ENCODE measurements at regions not wholly inside any gene's neighbourhood (a gene's known extent, or its start where the extent isn't known, plus 50 kb on each side); places are given as distances from the start of the nearest gene placed in this dataset.

- TF ChIP-seq POLR2A (IDR thresholded peaks at IDR 0.05) (no peak), CTCF (IDR thresholded peaks at IDR 0.05) (no peak)
Measured at GRCh38 chr18:35868915-35869314, 103.6 kb upstream of the RMP24 start.
